ENCODE measurements at regions not wholly inside any gene's neighbourhood (a gene's known extent, or its start where the extent isn't known, plus 50 kb on each side); places are given as distances from the start of the nearest gene placed in this dataset.
"Not testable (repeated sequence)": the region's sequence is repeated elsewhere in the genome, so short reads cannot be mapped to it uniquely, and the experiment has no call there.

GRCh38 chr2:226548732-226549131 is 250.9 kb downstream of the IRS1 start:
- H3K4me3 Mint-ChIP-seq: no peak overlapping the region
- no peak overlapping the region for H3K27ac Mint-ChIP-seq
- peaks cover 16% of the 10 kb centered on the region for H3K4me1 Mint-ChIP-seq
- no peaks in the 10 kb centered on the region for H3K36me3 Mint-ChIP-seq (ENCODE audit: low read depth)
- TF ChIP-seq CTCF (IDR thresholded peaks at IDR 0.05; ENCODE audit: unreplicated experiment in 3 of 3): no peak
- no peaks in the 10 kb centered on the region for H3K27me3 Mint-ChIP-seq (ENCODE audit: low read depth)
- H3K9me3 Mint-ChIP-seq: peaks cover 2% of the 10 kb centered on the region

DNA sequence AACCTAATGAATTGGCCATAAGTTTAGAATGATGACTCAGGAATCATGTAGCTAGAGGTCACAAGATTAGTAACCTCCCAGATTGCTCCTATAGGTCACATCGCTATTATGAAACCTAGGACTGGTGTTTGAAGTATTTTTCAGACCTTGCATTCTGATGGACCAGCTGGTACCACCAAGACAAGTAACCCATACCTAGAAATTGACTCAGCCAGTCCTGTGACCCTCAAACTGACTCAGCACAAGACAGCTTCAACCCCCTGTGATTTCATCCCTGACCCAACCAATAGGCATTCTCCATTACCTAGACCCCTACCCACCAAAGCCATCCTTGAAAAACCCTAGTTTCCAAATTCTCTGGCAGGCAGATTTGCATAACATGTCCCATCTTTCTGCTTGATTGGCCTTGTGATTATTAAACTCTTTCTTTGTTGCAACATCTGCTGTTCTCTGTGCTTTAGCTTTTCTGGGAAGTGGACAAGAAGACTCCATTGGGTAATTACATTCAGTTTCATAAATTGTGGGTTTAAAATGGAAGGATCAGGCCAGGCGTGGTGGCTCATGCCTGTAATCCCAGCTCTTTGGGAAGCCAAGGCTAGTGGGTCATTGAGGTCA is 254.9 kb downstream of the IRS1 start:
- H3K27me3 Mint-ChIP-seq (ENCODE audit: low read depth): peaks cover 4% of the 10 kb centered on the region
- no peak overlapping the region for H3K27ac Mint-ChIP-seq
- H3K36me3 Mint-ChIP-seq (ENCODE audit: low read depth): no peaks in the 10 kb centered on the region
- H3K4me3 Mint-ChIP-seq: no peak overlapping the region
- peaks cover 15% of the 10 kb centered on the region for H3K4me1 Mint-ChIP-seq
- no peak for TF ChIP-seq CTCF (IDR thresholded peaks at IDR 0.05; ENCODE audit: unreplicated experiment in 3 of 3)
- peaks cover 8% of the 10 kb centered on the region for H3K9me3 Mint-ChIP-seq

DNA sequence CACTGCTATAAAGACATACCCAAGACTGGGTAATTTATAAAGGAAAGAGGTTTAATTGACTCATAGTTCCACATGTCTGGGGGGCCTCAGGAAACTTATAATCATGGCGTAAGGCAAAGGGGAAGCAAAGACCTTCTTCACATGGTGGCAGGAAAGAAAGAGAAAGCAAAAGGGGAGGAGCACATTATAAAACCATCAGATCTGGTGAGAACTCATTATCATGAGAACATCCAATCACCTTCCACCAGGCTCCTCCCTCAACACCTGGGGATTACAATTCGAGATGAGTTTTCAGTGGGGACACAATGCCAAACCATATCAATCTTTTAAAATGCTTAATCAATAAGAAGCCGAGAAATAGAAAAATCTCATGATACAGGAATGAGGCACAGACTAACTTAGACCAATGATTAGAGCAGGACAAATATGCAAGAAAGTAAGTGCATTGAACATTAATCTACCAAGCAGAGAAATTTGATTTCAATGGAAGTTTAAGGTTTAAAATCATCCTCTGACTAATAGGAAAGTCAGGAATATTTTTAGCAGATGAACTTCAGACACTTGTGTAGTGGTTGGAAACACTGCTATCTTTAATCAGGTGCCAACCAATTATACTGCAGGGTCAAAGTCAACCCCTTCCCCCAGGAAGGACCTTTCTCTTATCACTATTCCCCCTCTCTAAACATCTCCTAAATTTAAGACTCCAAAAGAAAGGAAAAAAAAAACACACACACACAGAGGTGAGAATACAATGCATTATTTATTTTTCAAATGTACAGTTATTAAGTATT is 259.2 kb downstream of the IRS1 start:
- TF ChIP-seq CTCF (IDR thresholded peaks at IDR 0.05; ENCODE audit: unreplicated experiment in 3 of 3): no peak
- H3K4me1 Mint-ChIP-seq: peaks cover 5% of the 10 kb centered on the region
- H3K27ac Mint-ChIP-seq: no peak overlapping the region
- H3K27me3 Mint-ChIP-seq (ENCODE audit: low read depth): peaks cover 4% of the 10 kb centered on the region
- H3K4me3 Mint-ChIP-seq: no peak overlapping the region
- no peaks in the 10 kb centered on the region for H3K36me3 Mint-ChIP-seq (ENCODE audit: low read depth)
- H3K9me3 Mint-ChIP-seq: peaks cover 6% of the 10 kb centered on the region

GRCh38 chr2:226536410-226536809 is 263.2 kb downstream of the IRS1 start:
- TF ChIP-seq CTCF (IDR thresholded peaks at IDR 0.05; ENCODE audit: unreplicated experiment in 3 of 3): no peak
- Mint-ChIP-seq H3K4me3 (no peak overlapping the region), H3K36me3 (ENCODE audit: low read depth) (no peaks in the 10 kb centered on the region), H3K27me3 (ENCODE audit: low read depth) (no peaks in the 10 kb centered on the region), H3K4me1 (peaks cover 8% of the 10 kb centered on the region), H3K9me3 (peaks cover 4% of the 10 kb centered on the region), H3K27ac (no peak overlapping the region)

GRCh38 chr2:226532976-226533375 is 266.6 kb downstream of the IRS1 start:
- not testable (repeated sequence) for H3K4me3 Mint-ChIP-seq; H3K36me3 Mint-ChIP-seq (ENCODE audit: low read depth); H3K27me3 Mint-ChIP-seq (ENCODE audit: low read depth); H3K9me3 Mint-ChIP-seq; H3K27ac Mint-ChIP-seq
- peaks cover 16% of the 10 kb centered on the region for H3K4me1 Mint-ChIP-seq

- no peaks in the 10 kb centered on the region for H3K9me3 Mint-ChIP-seq
- H3K36me3 Mint-ChIP-seq (ENCODE audit: low read depth): no peaks in the 10 kb centered on the region
- peak overlapping the region in 1 of 3 experiments; percentile 22 for H3K4me3 Mint-ChIP-seq
- peak overlapping the region; percentile 42 to 59 (median 53) for H3K27ac Mint-ChIP-seq
- peaks cover 26% of the 10 kb centered on the region for H3K4me1 Mint-ChIP-seq
- H3K27me3 Mint-ChIP-seq (ENCODE audit: low read depth): no peaks in the 10 kb centered on the region
- no peak for TF ChIP-seq CTCF (IDR thresholded peaks at IDR 0.05; ENCODE audit: unreplicated experiment in 3 of 3)
Measured at GRCh38 chr2:226531061-226531810, 268.4 kb downstream of the IRS1 start.

Measured in nephron (organoid).